ENCODE measurements at regions not wholly inside any gene's neighbourhood (a gene's known extent, or its start where the extent isn't known, plus 50 kb on each side); places are given as distances from the start of the nearest gene placed in this dataset.

GRCh38 chr2:139209586-139209985 is 429.4 kb upstream of the NXPH2 start:
- Mint-ChIP-seq H3K27me3 (no peaks in the 10 kb centered on the region), H3K9me3 (peaks cover 8% of the 10 kb centered on the region), H3K4me1 (no peaks in the 10 kb centered on the region), H3K36me3 (ENCODE audit: low read depth) (no peaks in the 10 kb centered on the region), H3K27ac (no peak overlapping the region), H3K4me3 (no peak overlapping the region)
- TF ChIP-seq CTCF (IDR thresholded peaks at IDR 0.05) = no peak
- DNase-seq (no peak), ATAC-seq (ENCODE audit: low read depth) (no peak)
- CTCF ChIA-PET = no interaction called here
- intact Hi-C loops (cut with micrococcal nuclease) = no loop called here
- POLR2A ChIA-PET = interaction anchor here (0.6 kb wide), 1 partner anchor 1739 kb away, joined by 6 read pairs; no protein-coding TSS in a partner anchor

GRCh38 chr2:139201516-139201915 is 421.3 kb upstream of the NXPH2 start:
- intact Hi-C loops (cut with micrococcal nuclease) = no loop called here
- Mint-ChIP-seq H3K27me3 (no peaks in the 10 kb centered on the region), H3K4me3 (no peak overlapping the region), H3K27ac (no peak overlapping the region), H3K9me3 (peaks cover 3% of the 10 kb centered on the region), H3K36me3 (ENCODE audit: low read depth) (no peaks in the 10 kb centered on the region), H3K4me1 (no peaks in the 10 kb centered on the region)
- DNase-seq (no peak), ATAC-seq (ENCODE audit: low read depth) (no peak)
- CTCF ChIA-PET = no interaction called here
- POLR2A ChIA-PET = no interaction called here
- no peak for TF ChIP-seq CTCF (IDR thresholded peaks at IDR 0.05)

GRCh38 chr2:139196754-139197153 is 416.6 kb upstream of the NXPH2 start:
- no peaks in the 10 kb centered on the region for H3K27me3 Mint-ChIP-seq
- peaks cover 3% of the 10 kb centered on the region for H3K9me3 Mint-ChIP-seq
- ATAC-seq (ENCODE audit: low read depth) (no peak), DNase-seq (no peak)
- ChIA-PET POLR2A (no interaction called here), CTCF (no interaction called here)
- intact Hi-C loops (cut with micrococcal nuclease) = no loop called here
- no peaks in the 10 kb centered on the region for H3K4me1 Mint-ChIP-seq
- H3K27ac Mint-ChIP-seq = no peak overlapping the region
- TF ChIP-seq CTCF (IDR thresholded peaks at IDR 0.05) = no peak
- no peak overlapping the region for H3K4me3 Mint-ChIP-seq
- H3K36me3 Mint-ChIP-seq (ENCODE audit: low read depth) = no peaks in the 10 kb centered on the region

GRCh38 chr2:139194546-139194945 is 414.4 kb upstream of the NXPH2 start:
- Mint-ChIP-seq H3K4me3 (no peak overlapping the region), H3K36me3 (ENCODE audit: low read depth) (no peaks in the 10 kb centered on the region), H3K4me1 (no peaks in the 10 kb centered on the region), H3K27me3 (no peaks in the 10 kb centered on the region), H3K27ac (no peak overlapping the region), H3K9me3 (no peaks in the 10 kb centered on the region)
- TF ChIP-seq CTCF (IDR thresholded peaks at IDR 0.05) = no peak
- ATAC-seq (ENCODE audit: low read depth) (no peak), DNase-seq (no peak)
- intact Hi-C loops (cut with micrococcal nuclease) = no loop called here
- ChIA-PET POLR2A (no interaction called here), CTCF (no interaction called here)

- Mint-ChIP-seq H3K27me3 (no peaks in the 10 kb centered on the region), H3K9me3 (peaks cover 3% of the 10 kb centered on the region), H3K36me3 (ENCODE audit: low read depth) (no peaks in the 10 kb centered on the region), H3K27ac (no peak overlapping the region), H3K4me1 (no peaks in the 10 kb centered on the region), H3K4me3 (no peak overlapping the region)
- no peak for ATAC-seq (ENCODE audit: low read depth)
- CTCF ChIA-PET = no interaction called here
- POLR2A ChIA-PET = no interaction called here
- no peak for DNase-seq
- intact Hi-C loops (cut with micrococcal nuclease) = no loop called here
- TF ChIP-seq CTCF (IDR thresholded peaks at IDR 0.05) = no peak
Measured at GRCh38 chr2:139177041-139177440, 396.9 kb upstream of the NXPH2 start.

All from activated B cell treated with CpG ODN at 0.5 μM for 24 hours (primary cell).